ENCODE measurements at regions not wholly inside any gene's neighbourhood (a gene's known extent, or its start where the extent isn't known, plus 50 kb on each side); places are given as distances from the start of the nearest gene placed in this dataset.
"Not testable (repeated sequence)": the region's sequence is repeated elsewhere in the genome, so short reads cannot be mapped to it uniquely, and the experiment has no call there.

GRCh38 chr7:91576459-91576858 lies 304.0 kb downstream of the MTERF1 start:
- TF ChIP-seq EZH2 (IDR thresholded peaks at IDR 0.05; ENCODE audit: borderline replicate concordance, insufficient read depth, low read depth, low read length, poor library complexity, severe bottlenecking); CTCF (IDR thresholded peaks at IDR 0.05): not testable (repeated sequence)
